CD14-positive monocyte (primary cell): ENCODE measurements at regions not wholly inside any gene's neighbourhood (a gene's known extent, or its start where the extent isn't known, plus 50 kb on each side); places are given as distances from the start of the nearest gene placed in this dataset.

Experiments used
- DNase-seq, 3 donors: peaks; one replicate each; pipeline ENCODE4 v3.0.0-alpha.2; 2011 to 2022
- H2AFZ ChIP-seq: 2 replicates; pipeline ENCODE4 v1.6.0; 2012; ENCODE audit warnings: mild to moderate bottlenecking, low read depth, low read length, inconsistent platforms; ENCODE audit not compliant: insufficient read depth, poor library complexity, severe bottlenecking
- H3K27ac ChIP-seq, 2 donors: 1 replicate in 1 of 2; 2 replicates in 1 of 2; pipeline ENCODE4 v1.5.1; 2012 to 2013; ENCODE audit warnings: low read length in 2 of 2, control low read depth in 1 of 2, inconsistent platforms in 1 of 2, low read depth in 1 of 2, mild to moderate bottlenecking in 1 of 2
- H3K27me3 ChIP-seq, 2 donors: one replicate each; pipeline versions ENCODE4 v1.6.0 to v1.6.1; 2011 to 2013; ENCODE audit warnings: low read length in 2 of 2; ENCODE audit not compliant: control insufficient read depth in 2 of 2, insufficient read depth in 2 of 2
- H3K36me3 ChIP-seq, 2 donors: replicated peaks in 1 of 2; 1 replicate in 1 of 2; 2 replicates in 1 of 2; pipeline versions ENCODE4 v1.5.1 to v1.6.1; 2012 to 2013; ENCODE audit warnings: low read length in 2 of 2, control low read depth in 1 of 2, inconsistent platforms in 1 of 2, mild to moderate bottlenecking in 1 of 2; ENCODE audit not compliant: insufficient read depth in 2 of 2, control insufficient read depth in 1 of 2
- H3K4me1 ChIP-seq, 2 donors: 1 replicate in 1 of 2; 2 replicates in 1 of 2; pipeline versions ENCODE4 v1.5.1 to v1.6.1; 2012 to 2013; ENCODE audit warnings: low read length in 2 of 2, control low read depth in 1 of 2, inconsistent platforms in 1 of 2, mild to moderate bottlenecking in 1 of 2, moderate library complexity in 1 of 2; ENCODE audit not compliant: insufficient read depth in 2 of 2, control insufficient read depth in 1 of 2
- H3K4me2 ChIP-seq: replicated peaks from 2 replicates; pipeline ENCODE3; 2012; ENCODE audit warnings: low read length, moderate library complexity, mild to moderate bottlenecking; ENCODE audit not compliant: poor library complexity, severe bottlenecking; ENCODE audit errors: extremely low read depth
- H3K4me3 ChIP-seq, 3 experiments: fragments of 200-600 bp in 1 of 3; sonication (generic) in 1 of 3; replicated peaks in 1 of 3; 1 replicate in 2 of 3; 2 replicates in 1 of 3; pipeline ENCODE4 v1.5.1; 2011 to 2013; ENCODE audit warnings: low read length in 3 of 3, mild to moderate bottlenecking in 3 of 3, control low read depth in 2 of 3, low read depth in 2 of 3, inconsistent platforms in 1 of 3, moderate library complexity in 1 of 3
- H3K79me2 ChIP-seq: 2 replicates; pipeline ENCODE4 v1.6.0; 2012; ENCODE audit warnings: mild to moderate bottlenecking, control low read depth, inconsistent platforms, low read length, moderate library complexity; ENCODE audit not compliant: insufficient read depth
- H3K9ac ChIP-seq: 2 replicates; pipeline ENCODE4 v1.6.0; 2017; ENCODE audit warnings: low read length, mild to moderate bottlenecking; ENCODE audit not compliant: insufficient read depth, poor library complexity, severe bottlenecking
- H3K9me3 ChIP-seq, 2 donors: replicated peaks in 1 of 2; 1 replicate in 1 of 2; 2 replicates in 1 of 2; pipeline versions ENCODE4 v1.5.1 to v1.6.1; 2012 to 2013; ENCODE audit warnings: low read length in 2 of 2, control low read depth in 1 of 2; ENCODE audit not compliant: control insufficient read depth in 1 of 2, insufficient read depth in 1 of 2
- H4K20me1 ChIP-seq: 2 replicates; pipeline ENCODE4 v1.6.0; 2012; ENCODE audit warnings: mild to moderate bottlenecking, low read length, control low read depth, moderate library complexity; ENCODE audit not compliant: insufficient read depth
- H3K27ac Mint-ChIP-seq, 7 donors: one replicate each; pipeline ENCODE4 v1.8.0; 2020; ENCODE audit warnings: mild to moderate bottlenecking in 7 of 7, mixed read lengths in 7 of 7, moderate library complexity in 6 of 7, inconsistent platforms in 2 of 7
- H3K27me3 Mint-ChIP-seq, 3 donors: one replicate each; pipeline ENCODE4 v1.8.0; 2021 to 2022; ENCODE audit warnings: low read depth in 3 of 3, mild to moderate bottlenecking in 3 of 3, mixed read lengths in 3 of 3, moderate library complexity in 3 of 3, inconsistent platforms in 1 of 3
- H3K36me3 Mint-ChIP-seq, 2 donors: one replicate each; pipeline ENCODE4 v1.8.0; 2020; ENCODE audit warnings: mixed read lengths in 2 of 2, inconsistent platforms in 1 of 2, mild to moderate bottlenecking in 1 of 2
- H3K4me1 Mint-ChIP-seq: one replicate; pipeline ENCODE4 v1.8.0; 2020; ENCODE audit warnings: mild to moderate bottlenecking, mixed read lengths
- H3K4me3 Mint-ChIP-seq, 2 donors: one replicate each; pipeline ENCODE4 v1.8.0; 2020; ENCODE audit warnings: mild to moderate bottlenecking in 2 of 2, mixed read lengths in 2 of 2, moderate library complexity in 1 of 2
- H3K9me3 Mint-ChIP-seq, 7 donors: one replicate each; pipeline ENCODE4 v1.8.0; 2020 to 2022; ENCODE audit warnings: mixed read lengths in 7 of 7, mild to moderate bottlenecking in 6 of 7, moderate library complexity in 6 of 7, inconsistent platforms in 2 of 7
- CTCF ChIP-seq: fragments of 200-600 bp; IDR thresholded peaks from one replicate; pipeline ENCODE4 v1.8.0; 2022; ENCODE audit warnings: antibody characterized with exemption, mild to moderate bottlenecking
- WGBS: methylation state at CpG from one replicate; pipeline ENCODE4 v1.1.5; 2013; ENCODE audit warnings: missing lambda C conversion rate; ENCODE audit not compliant: insufficient coverage; 5-methylcytosine and 5-hydroxymethylcytosine counted together
- intact Hi-C, 2 donors: fragments of 100-400 bp; cut with micrococcal nuclease; formaldehyde crosslinking; loops; one replicate each; pipeline versions ENCODE4 v1.15.0 to v1.15.1; 2023

GRCh38 chr13:60329221-60329923 lies 67.6 kb upstream of the TDRD3 start:
- H3K9ac ChIP-seq: no peak overlapping the region
- peaks cover 9 to 10% of the 10 kb centered on the region in 2 donors for H3K4me1 ChIP-seq
- H3K4me2 ChIP-seq: no peak overlapping the region
- H3K27ac ChIP-seq: no peak overlapping the region
- H2AFZ ChIP-seq: no peak overlapping the region
- no CpG with 5 or more reads among the region's 2 CpGs for WGBS
- H3K79me2 ChIP-seq: no peaks in the 10 kb centered on the region
- H3K9me3 ChIP-seq: no peaks in the 10 kb centered on the region
- no peak for TF ChIP-seq CTCF
- no peaks in the 10 kb centered on the region for H3K36me3 ChIP-seq
- Mint-ChIP-seq H3K27me3 (peaks cover 0 to 2% (median 1%) of the 10 kb centered on the region in 3 donors), H3K27ac (no peak overlapping the region), H3K4me1 (peaks cover 21% of the 10 kb centered on the region), H3K4me3 (no peak overlapping the region), H3K9me3 (peaks cover 0 to 4% (median 0%) of the 10 kb centered on the region in 7 donors), H3K36me3 (no peaks in the 10 kb centered on the region)
- DNase-seq: no peak
- intact Hi-C loops: no loop called here
- no peaks in the 10 kb centered on the region for H3K27me3 ChIP-seq
- no peak overlapping the region for H3K4me3 ChIP-seq
- no peaks in the 10 kb centered on the region for H4K20me1 ChIP-seq

GRCh38 chr13:60331249-60332012 lies 65.6 kb upstream of the TDRD3 start:
- H2AFZ ChIP-seq: no peak overlapping the region
- H3K27ac ChIP-seq: no peak overlapping the region
- H3K27me3 ChIP-seq: no peaks in the 10 kb centered on the region
- no peak overlapping the region for H3K4me3 ChIP-seq
- no peak overlapping the region for H3K4me2 ChIP-seq
- Mint-ChIP-seq H3K4me1 (peaks cover 21% of the 10 kb centered on the region), H3K27me3 (peaks cover 0 to 2% (median 1%) of the 10 kb centered on the region in 3 donors), H3K4me3 (no peak overlapping the region), H3K27ac (no peak overlapping the region), H3K9me3 (peaks cover 0 to 4% (median 0%) of the 10 kb centered on the region in 7 donors), H3K36me3 (no peaks in the 10 kb centered on the region)
- H4K20me1 ChIP-seq: no peaks in the 10 kb centered on the region
- no peaks in the 10 kb centered on the region for H3K79me2 ChIP-seq
- H3K36me3 ChIP-seq: no peaks in the 10 kb centered on the region
- 100% methylated on average over 2 of the region's 4 CpGs for WGBS
- no peak for DNase-seq
- H3K4me1 ChIP-seq: peaks cover 9 to 10% of the 10 kb centered on the region in 2 donors
- H3K9ac ChIP-seq: no peak overlapping the region
- intact Hi-C loops: loop anchor here in 1 of 2 donors (10.0 kb wide), 1 partner anchor 937 kb away; no protein-coding TSS in a partner anchor
- TF ChIP-seq CTCF: no peak
- H3K9me3 ChIP-seq: no peaks in the 10 kb centered on the region
